ENCODE measurements at regions not wholly inside any gene's neighbourhood (a gene's known extent, or its start where the extent isn't known, plus 50 kb on each side); places are given as distances from the start of the nearest gene placed in this dataset.

DNA sequence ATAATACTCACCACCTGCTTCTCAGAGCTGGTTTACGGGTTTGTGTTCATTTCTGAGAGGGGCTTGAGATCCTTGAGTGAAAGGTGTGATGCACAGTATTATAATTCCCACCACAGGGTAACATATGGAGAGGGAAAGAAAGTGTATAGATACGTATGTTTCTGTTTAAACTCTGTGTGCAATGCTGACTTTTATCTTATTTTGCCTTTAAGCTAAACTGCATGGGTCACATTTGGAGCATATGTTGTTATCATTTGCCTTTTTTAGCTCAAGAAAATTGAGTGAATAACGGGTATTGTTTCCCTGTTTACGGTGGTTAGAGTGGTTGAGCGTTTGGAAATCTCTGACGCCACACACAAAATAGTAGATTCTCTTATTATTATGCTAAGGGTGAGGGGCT, 191.1 kb upstream of the NFIA start:
- TF ChIP-seq POLR2A (IDR thresholded peaks at IDR 0.05; ENCODE audit: low read depth, low read length) (no peak), POLR2AphosphoS5 (IDR thresholded peaks at IDR 0.05; ENCODE audit: low read depth, low read length) (no peak)

Measured in GM12892 (cell line).